ENCODE measurements at regions not wholly inside any gene's neighbourhood (a gene's known extent, or its start where the extent isn't known, plus 50 kb on each side); places are given as distances from the start of the nearest gene placed in this dataset.

- Histone ChIP-seq H3K4me3 (ENCODE audit: control extremely low read depth in 1 of 5, extremely low read depth in 1 of 5, insufficient read depth in 1 of 5, low read depth in 2 of 5, low read length in 4 of 5) (no peak overlapping the region), H3K4me2 (replicated peaks; ENCODE audit: low read depth, low read length, poor library complexity, severe bottlenecking) (no peak overlapping the region), H3K9ac (ENCODE audit: low read length) (no peak overlapping the region), H3K36me3 (replicated peaks in 1 of 2; ENCODE audit: control extremely low read depth in 1 of 2, control insufficient read depth in 1 of 2, extremely low read depth in 1 of 2, insufficient read depth in 2 of 2, low read length in 1 of 2) (no peaks in the 10 kb centered on the region), H3K9me3 (ENCODE audit: control extremely low read depth in 1 of 3, control insufficient read depth in 2 of 3, insufficient read depth in 1 of 3, low read length in 2 of 3) (no peaks in the 10 kb centered on the region), H3K4me1 (ENCODE audit: control insufficient read depth in 2 of 2, insufficient read depth in 2 of 2, low read length in 2 of 2) (no peaks in the 10 kb centered on the region), H3K27me3 (replicated peaks in 1 of 4; ENCODE audit: control extremely low read depth in 1 of 4, control insufficient read depth in 3 of 4, insufficient read depth in 4 of 4, low read length in 3 of 4) (no peaks in the 10 kb centered on the region), H4K20me1 (ENCODE audit: control insufficient read depth, insufficient read depth, low read length, poor library complexity, severe bottlenecking) (no peaks in the 10 kb centered on the region), H2AFZ (ENCODE audit: insufficient read depth, low read depth, low read length, poor library complexity, severe bottlenecking) (no peak overlapping the region), H3K79me2 (ENCODE audit: control insufficient read depth, insufficient read depth, low read length) (no peaks in the 10 kb centered on the region), H3K27ac (ENCODE audit: low read length in 2 of 2) (no peak overlapping the region)
- POLR2A ChIA-PET, result no interaction called here
- H3K9me3 Mint-ChIP-seq (ENCODE audit: insufficient read depth), result peaks cover 3% of the 10 kb centered on the region
- ATAC-seq (ENCODE audit: low read depth) (no peak), DNase-seq (no peak)
- WGBS (ENCODE audit: insufficient coverage), result no CpG with 5 or more reads among the region's 2 CpGs
- no peaks in the 10 kb centered on the region for H3K4me1 Mint-ChIP-seq
- H3K27me3 Mint-ChIP-seq, result no peaks in the 10 kb centered on the region
- CTCF ChIA-PET, result no interaction called here
- TF ChIP-seq EZH2 (IDR thresholded peaks at IDR 0.05; ENCODE audit: borderline replicate concordance, insufficient read depth, low read depth, low read length, poor library complexity, severe bottlenecking), result no peak
- no peak for TF ChIP-seq CTCF (IDR thresholded peaks at IDR 0.05)
- intact Hi-C loops (cut with micrococcal nuclease), result no loop called here
- no peak overlapping the region for H3K27ac Mint-ChIP-seq
- no peak overlapping the region for H3K4me3 Mint-ChIP-seq
These were observed 236.4 kb upstream of the RIMS1 start for GRCh38 chr6:71649915-71650314.

GRCh38 chr6:71651636-71652035 is 234.7 kb upstream of the RIMS1 start:
- no peak for DNase-seq
- H3K4me3 Mint-ChIP-seq, result no peak overlapping the region
- no peak for ATAC-seq (ENCODE audit: low read depth)
- Histone ChIP-seq H3K4me2 (replicated peaks; ENCODE audit: low read depth, low read length, poor library complexity, severe bottlenecking) (no peak overlapping the region), H4K20me1 (ENCODE audit: control insufficient read depth, insufficient read depth, low read length, poor library complexity, severe bottlenecking) (no peaks in the 10 kb centered on the region), H3K9ac (ENCODE audit: low read length) (no peak overlapping the region), H3K36me3 (replicated peaks in 1 of 2; ENCODE audit: control extremely low read depth in 1 of 2, control insufficient read depth in 1 of 2, extremely low read depth in 1 of 2, insufficient read depth in 2 of 2, low read length in 1 of 2) (no peaks in the 10 kb centered on the region), H3K4me1 (ENCODE audit: control insufficient read depth in 2 of 2, insufficient read depth in 2 of 2, low read length in 2 of 2) (no peaks in the 10 kb centered on the region), H3K79me2 (ENCODE audit: control insufficient read depth, insufficient read depth, low read length) (no peaks in the 10 kb centered on the region), H2AFZ (ENCODE audit: insufficient read depth, low read depth, low read length, poor library complexity, severe bottlenecking) (no peak overlapping the region), H3K27me3 (replicated peaks in 1 of 4; ENCODE audit: control extremely low read depth in 1 of 4, control insufficient read depth in 3 of 4, insufficient read depth in 4 of 4, low read length in 3 of 4) (no peaks in the 10 kb centered on the region), H3K9me3 (ENCODE audit: control extremely low read depth in 1 of 3, control insufficient read depth in 2 of 3, insufficient read depth in 1 of 3, low read length in 2 of 3) (no peaks in the 10 kb centered on the region), H3K4me3 (ENCODE audit: control extremely low read depth in 1 of 5, extremely low read depth in 1 of 5, insufficient read depth in 1 of 5, low read depth in 2 of 5, low read length in 4 of 5) (no peak overlapping the region), H3K27ac (ENCODE audit: low read length in 2 of 2) (no peak overlapping the region)
- ChIA-PET CTCF (no interaction called here), POLR2A (no interaction called here)
- intact Hi-C loops (cut with micrococcal nuclease), result no loop called here
- H3K4me1 Mint-ChIP-seq, result no peaks in the 10 kb centered on the region
- H3K9me3 Mint-ChIP-seq (ENCODE audit: insufficient read depth), result peaks cover 3% of the 10 kb centered on the region
- H3K27ac Mint-ChIP-seq, result no peak overlapping the region
- H3K27me3 Mint-ChIP-seq, result no peaks in the 10 kb centered on the region
- no peak for TF ChIP-seq EZH2 (IDR thresholded peaks at IDR 0.05; ENCODE audit: borderline replicate concordance, insufficient read depth, low read depth, low read length, poor library complexity, severe bottlenecking)
- no peak for TF ChIP-seq CTCF (IDR thresholded peaks at IDR 0.05)
- no CpG with 5 or more reads among the region's 2 CpGs for WGBS (ENCODE audit: insufficient coverage)
